Neural progenitor cell (in vitro differentiated cells): ENCODE measurements at regions not wholly inside any gene's neighbourhood (a gene's known extent, or its start where the extent isn't known, plus 50 kb on each side); places are given as distances from the start of the nearest gene placed in this dataset.

ENCODE experiments used
- DNase-seq: peaks from one replicate; pipeline ENCODE4 v3.0.0-alpha.2; 2016; ENCODE audit warnings: low spot score
- H2AFZ ChIP-seq: fragments of 200-600 bp; sonication (generic); replicated peaks from 2 replicates; pipeline ENCODE4 v1.6.1; 2016; ENCODE audit warnings: antibody characterized with exemption
- H3F3A ChIP-seq: fragments of 200-600 bp; sonication (generic); 2 replicates; pipeline ENCODE4 v1.6.1; 2016; ENCODE audit warnings: antibody characterized with exemption, low read depth
- H3K27ac ChIP-seq: fragments of 200-600 bp; sonication (generic); 2 replicates; pipeline ENCODE4 v1.5.1; 2016; ENCODE audit warnings: mild to moderate bottlenecking
- H3K27me3 ChIP-seq: fragments of 200-600 bp; sonication (generic); 2 replicates; pipeline ENCODE4 v1.6.1; 2016; ENCODE audit warnings: mild to moderate bottlenecking, moderate library complexity
- H3K36me3 ChIP-seq: fragments of 200-600 bp; sonication (generic); 2 replicates; pipeline ENCODE4 v1.5.1; 2016
- H3K4me1 ChIP-seq: fragments of 200-600 bp; sonication (generic); 2 replicates; pipeline ENCODE4 v1.6.1; 2016; ENCODE audit warnings: mixed run types
- H3K4me2 ChIP-seq: fragments of 200-600 bp; sonication (generic); 2 replicates; pipeline ENCODE4 v1.6.1; 2016
- H3K4me3 ChIP-seq: fragments of 200-600 bp; sonication (generic); 2 replicates; pipeline ENCODE4 v1.5.1; 2016
- H3K79me2 ChIP-seq: fragments of 200-600 bp; sonication (generic); 2 replicates; pipeline ENCODE4 v1.6.1; 2016; ENCODE audit warnings: low read depth
- H3K9ac ChIP-seq: fragments of 200-600 bp; sonication (generic); 2 replicates; pipeline ENCODE4 v1.6.1; 2016
- H3K9me3 ChIP-seq: fragments of 200-600 bp; sonication (generic); 2 replicates; pipeline ENCODE4 v1.5.1; 2016; ENCODE audit warnings: low read depth
- H4K20me1 ChIP-seq: fragments of 200-600 bp; sonication (generic); 2 replicates; pipeline ENCODE4 v1.6.1; 2016; ENCODE audit warnings: low read depth
- H3K27ac Mint-ChIP-seq: 3 replicates; pipeline ENCODE4 v1.8.0; 2021; ENCODE audit warnings: mixed read lengths
- H3K27me3 Mint-ChIP-seq: 2 replicates; pipeline ENCODE4 v1.8.0; 2022; ENCODE audit warnings: low read depth, mild to moderate bottlenecking, inconsistent platforms, moderate library complexity, mixed read lengths; ENCODE audit not compliant: insufficient read depth
- H3K36me3 Mint-ChIP-seq: 3 replicates; pipeline ENCODE4 v1.8.0; 2021; ENCODE audit warnings: mixed read lengths
- H3K4me1 Mint-ChIP-seq: 3 replicates; pipeline ENCODE4 v1.8.0; 2021; ENCODE audit warnings: mixed read lengths
- H3K4me3 Mint-ChIP-seq: 3 replicates; pipeline ENCODE4 v1.8.0; 2021; ENCODE audit warnings: mild to moderate bottlenecking, moderate library complexity, mixed read lengths
- H3K9me3 Mint-ChIP-seq: 3 replicates; pipeline ENCODE4 v1.8.0; 2020; ENCODE audit warnings: mixed read lengths
- EZH2 ChIP-seq: fragments of 200-600 bp; sonication (generic); IDR thresholded peaks from 2 replicates; pipeline ENCODE4 v1.6.1; 2017; ENCODE audit warnings: antibody characterized with exemption, mild to moderate bottlenecking, moderate library complexity
- EZH2phosphoT487 ChIP-seq: fragments of 200-600 bp; sonication (generic); IDR thresholded peaks from 2 replicates; pipeline ENCODE4 v1.6.1; 2017; ENCODE audit warnings: antibody characterized with exemption
- TF ChIP-seq, protein P1 (sequence below): fragments of 200-600 bp; sonication (generic); IDR thresholded peaks from 2 replicates; pipeline ENCODE4 v1.5.1; 2017; ENCODE audit warnings: antibody characterized with exemption, mild to moderate bottlenecking

DNA sequence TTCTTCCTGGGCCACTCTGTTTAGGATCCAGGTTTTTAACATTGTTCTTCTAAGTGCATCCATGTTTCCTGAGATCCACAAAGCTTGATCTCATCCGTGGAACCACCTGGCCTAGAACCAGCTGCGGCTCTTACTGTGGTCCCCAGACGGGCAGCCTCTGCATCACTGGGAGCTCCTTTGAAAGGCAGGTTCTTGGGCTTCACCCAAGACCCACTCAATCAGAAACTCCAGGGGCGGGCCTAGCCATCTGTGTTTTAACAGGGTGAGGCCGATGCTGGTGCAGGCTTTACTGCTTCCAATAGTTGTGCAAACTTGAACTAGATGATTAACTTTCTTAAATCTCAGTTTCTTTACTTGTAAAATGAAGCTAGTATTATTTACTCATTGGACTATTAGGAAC lies 605.7 kb downstream of the FGF9 start:
- Histone ChIP-seq H3K27me3 (no peaks in the 10 kb centered on the region), H3K4me3 (no peak overlapping the region), H3K4me1 (no peaks in the 10 kb centered on the region), H3F3A (no peaks in the 10 kb centered on the region), H3K36me3 (no peaks in the 10 kb centered on the region), H3K9ac (no peak overlapping the region), H4K20me1 (no peaks in the 10 kb centered on the region), H3K27ac (no peak overlapping the region), H3K4me2 (no peak overlapping the region), H3K79me2 (no peaks in the 10 kb centered on the region), H3K9me3 (no peaks in the 10 kb centered on the region), H2AFZ (no peak overlapping the region)
- Mint-ChIP-seq H3K4me3 (no peak overlapping the region), H3K9me3 (no peaks in the 10 kb centered on the region), H3K36me3 (no peaks in the 10 kb centered on the region), H3K27me3 (no peaks in the 10 kb centered on the region), H3K4me1 (no peaks in the 10 kb centered on the region), H3K27ac (no peak overlapping the region)
- DNase-seq: no peak
- no peak for TF ChIP-seq EZH2
- TF ChIP-seq, protein P1, sequence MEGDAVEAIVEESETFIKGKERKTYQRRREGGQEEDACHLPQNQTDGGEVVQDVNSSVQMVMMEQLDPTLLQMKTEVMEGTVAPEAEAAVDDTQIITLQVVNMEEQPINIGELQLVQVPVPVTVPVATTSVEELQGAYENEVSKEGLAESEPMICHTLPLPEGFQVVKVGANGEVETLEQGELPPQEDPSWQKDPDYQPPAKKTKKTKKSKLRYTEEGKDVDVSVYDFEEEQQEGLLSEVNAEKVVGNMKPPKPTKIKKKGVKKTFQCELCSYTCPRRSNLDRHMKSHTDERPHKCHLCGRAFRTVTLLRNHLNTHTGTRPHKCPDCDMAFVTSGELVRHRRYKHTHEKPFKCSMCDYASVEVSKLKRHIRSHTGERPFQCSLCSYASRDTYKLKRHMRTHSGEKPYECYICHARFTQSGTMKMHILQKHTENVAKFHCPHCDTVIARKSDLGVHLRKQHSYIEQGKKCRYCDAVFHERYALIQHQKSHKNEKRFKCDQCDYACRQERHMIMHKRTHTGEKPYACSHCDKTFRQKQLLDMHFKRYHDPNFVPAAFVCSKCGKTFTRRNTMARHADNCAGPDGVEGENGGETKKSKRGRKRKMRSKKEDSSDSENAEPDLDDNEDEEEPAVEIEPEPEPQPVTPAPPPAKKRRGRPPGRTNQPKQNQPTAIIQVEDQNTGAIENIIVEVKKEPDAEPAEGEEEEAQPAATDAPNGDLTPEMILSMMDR: no peak
- no peak for TF ChIP-seq EZH2phosphoT487

DNA sequence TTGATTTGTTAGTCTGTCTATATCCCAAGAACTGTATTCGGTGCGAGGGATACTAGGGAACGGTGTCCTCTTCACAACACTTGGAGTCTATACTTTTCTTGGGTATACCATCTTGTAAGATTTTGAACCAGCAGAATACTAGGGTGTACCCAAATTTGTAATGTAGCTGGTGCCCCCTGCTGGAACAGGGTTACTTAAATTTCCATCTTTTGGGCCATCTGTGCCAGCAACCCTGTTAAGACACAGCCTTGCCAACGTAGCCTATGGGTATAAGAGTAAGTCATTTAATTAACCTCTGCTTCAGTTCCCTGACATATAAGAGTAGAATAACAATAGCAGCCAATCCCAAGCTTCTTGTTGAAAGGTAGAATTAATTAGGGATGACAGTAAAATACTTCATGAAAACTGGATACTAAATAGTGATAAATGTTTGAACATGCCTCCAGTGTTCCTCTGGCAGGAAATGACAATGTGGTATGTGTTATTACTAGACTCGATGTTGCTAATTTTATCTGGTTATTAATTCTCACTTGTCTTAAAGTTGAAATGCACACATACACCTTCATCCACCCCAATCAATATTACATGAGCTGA lies 607.6 kb downstream of the FGF9 start:
- Mint-ChIP-seq H3K9me3 (no peaks in the 10 kb centered on the region), H3K36me3 (no peaks in the 10 kb centered on the region), H3K4me1 (no peaks in the 10 kb centered on the region), H3K27ac (no peak overlapping the region), H3K4me3 (no peak overlapping the region), H3K27me3 (no peaks in the 10 kb centered on the region)
- Histone ChIP-seq H3K4me1 (no peaks in the 10 kb centered on the region), H3K4me2 (no peak overlapping the region), H3K9me3 (no peaks in the 10 kb centered on the region), H3K79me2 (no peaks in the 10 kb centered on the region), H2AFZ (peak overlapping the region; percentile 1), H3K27me3 (no peaks in the 10 kb centered on the region), H4K20me1 (no peaks in the 10 kb centered on the region), H3F3A (no peaks in the 10 kb centered on the region), H3K4me3 (no peak overlapping the region), H3K27ac (no peak overlapping the region), H3K9ac (no peak overlapping the region), H3K36me3 (no peaks in the 10 kb centered on the region)
- TF ChIP-seq EZH2phosphoT487: no peak
- TF ChIP-seq, protein P1: peak; percentile 63
- peak; percentile 73 for DNase-seq

DNA sequence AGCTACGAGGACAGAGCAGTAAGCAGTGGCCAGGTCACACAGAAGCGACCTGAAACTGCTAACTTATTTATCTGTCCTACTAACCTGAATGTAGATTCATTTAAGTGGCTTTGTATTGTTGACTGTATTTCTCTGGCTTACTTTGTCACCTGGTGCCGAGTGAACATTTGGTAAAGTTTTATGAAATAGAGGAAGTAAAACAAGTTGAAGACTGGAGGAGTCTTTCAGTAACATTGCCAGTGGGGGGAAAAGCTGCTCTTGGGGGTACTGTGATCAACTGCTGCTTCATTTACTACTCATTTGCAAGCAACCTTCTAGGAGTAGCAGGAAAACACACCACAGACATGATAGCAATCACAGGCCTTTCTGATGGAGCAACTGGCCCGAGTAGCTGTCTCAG lies 615.0 kb downstream of the FGF9 start:
- Histone ChIP-seq H3K9ac (no peak overlapping the region), H3K4me3 (no peak overlapping the region), H3K4me2 (no peak overlapping the region), H3K27ac (no peak overlapping the region), H3K27me3 (no peaks in the 10 kb centered on the region), H3K4me1 (no peaks in the 10 kb centered on the region), H3K79me2 (no peaks in the 10 kb centered on the region), H4K20me1 (no peaks in the 10 kb centered on the region), H3F3A (no peaks in the 10 kb centered on the region), H2AFZ (no peak overlapping the region), H3K36me3 (no peaks in the 10 kb centered on the region), H3K9me3 (no peaks in the 10 kb centered on the region)
- no peak overlapping the region for H3K27ac Mint-ChIP-seq
- H3K4me1 Mint-ChIP-seq: no peaks in the 10 kb centered on the region
- peaks cover 2% of the 10 kb centered on the region for H3K27me3 Mint-ChIP-seq
- TF ChIP-seq EZH2: no peak
- no peak for TF ChIP-seq EZH2phosphoT487
- TF ChIP-seq, protein P1: no peak
- no peak for DNase-seq
- no peaks in the 10 kb centered on the region for H3K36me3 Mint-ChIP-seq
- H3K4me3 Mint-ChIP-seq: no peak overlapping the region
- H3K9me3 Mint-ChIP-seq: no peaks in the 10 kb centered on the region
